HG03342 (cell line): ENCODE measurements at regions not wholly inside any gene's neighbourhood (a gene's known extent, or its start where the extent isn't known, plus 50 kb on each side); places are given as distances from the start of the nearest gene placed in this dataset.

Source experiments
- ATAC-seq: cut with Tn5 transposase; IDR thresholded peaks from one replicate; pipeline ENCODE4 v1.9.1; 2021; ENCODE audit warnings: mild to moderate bottlenecking, moderate library complexity; ENCODE audit not compliant: unreplicated experiment

DNA sequence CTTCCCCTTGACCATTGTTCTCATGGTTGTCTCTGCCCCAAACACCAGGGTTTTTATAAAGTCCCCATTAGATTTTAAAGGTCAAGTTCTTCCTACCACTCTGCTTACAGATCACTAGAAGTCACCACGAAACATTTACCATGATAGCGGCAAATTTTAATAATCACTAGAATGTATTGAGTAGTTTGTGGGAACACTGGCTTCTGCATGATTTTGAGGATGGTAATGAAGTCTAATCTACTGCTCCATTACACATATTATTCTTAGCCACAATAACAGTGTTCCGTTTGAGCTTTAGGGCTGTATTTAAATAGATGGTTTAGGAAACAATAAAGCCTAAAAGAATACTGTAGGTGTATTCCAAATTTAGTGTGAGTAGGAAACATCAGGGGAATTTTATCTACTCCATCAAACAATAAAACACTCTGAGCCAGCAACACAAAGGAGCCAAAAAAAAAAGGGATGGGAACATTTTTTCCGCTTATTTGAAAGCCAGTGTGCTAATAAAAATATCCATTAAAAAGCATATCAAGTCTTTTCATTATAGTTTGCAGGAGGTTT, 49.7 kb downstream of the KLF12 start:
- no peak for ATAC-seq

DNA sequence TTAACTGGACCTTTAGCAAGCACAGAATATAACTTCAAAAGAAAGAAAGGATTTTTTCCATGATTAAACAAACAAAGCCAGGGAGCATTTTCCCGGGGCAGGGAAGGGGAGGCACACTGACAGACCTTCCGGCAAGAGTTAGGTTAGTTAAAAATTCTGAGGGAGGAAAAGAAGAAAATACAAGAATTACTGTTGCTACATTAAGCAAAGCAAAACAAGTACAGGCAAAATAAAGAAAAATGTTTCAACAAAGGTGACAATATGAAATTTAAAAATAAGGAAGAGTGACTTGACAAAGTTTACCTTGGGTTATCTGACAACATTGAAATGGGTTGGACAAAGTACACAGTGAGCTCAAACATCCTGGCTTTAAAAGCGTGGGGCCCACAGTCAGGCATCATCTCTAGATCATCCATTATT, 51.5 kb downstream of the KLF12 start:
- no peak for ATAC-seq

GRCh38 chr13:74080762-74081161, 53.4 kb downstream of the KLF12 start:
- no peak for ATAC-seq

- ATAC-seq, result no peak
Measured at GRCh38 chr13:74077792-74078191, 56.4 kb downstream of the KLF12 start.

- no peak for ATAC-seq
Measured at GRCh38 chr13:74077375-74077774, 56.8 kb downstream of the KLF12 start.

- ATAC-seq, result no peak
Measured at GRCh38 chr13:74074723-74075122, 59.5 kb downstream of the KLF12 start.

DNA sequence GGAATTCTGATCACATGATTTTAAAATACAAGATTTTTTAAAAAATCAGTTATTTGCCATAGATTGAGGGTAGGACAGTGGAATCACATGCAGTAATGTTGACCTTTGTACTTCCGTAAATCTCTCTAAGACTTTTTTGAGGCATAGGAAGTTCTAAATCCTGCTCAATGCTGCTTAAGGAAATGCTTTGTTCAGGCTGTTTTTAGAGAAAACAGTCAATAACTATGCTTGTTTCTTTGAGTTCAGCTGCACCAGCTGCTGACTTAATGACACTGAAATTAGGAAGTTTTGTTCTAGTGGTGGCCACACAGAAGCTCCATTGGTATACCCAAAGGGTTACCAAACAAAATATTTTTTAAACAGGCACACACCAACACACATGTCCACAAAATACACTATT, 60.9 kb downstream of the KLF12 start:
- no peak for ATAC-seq

DNA sequence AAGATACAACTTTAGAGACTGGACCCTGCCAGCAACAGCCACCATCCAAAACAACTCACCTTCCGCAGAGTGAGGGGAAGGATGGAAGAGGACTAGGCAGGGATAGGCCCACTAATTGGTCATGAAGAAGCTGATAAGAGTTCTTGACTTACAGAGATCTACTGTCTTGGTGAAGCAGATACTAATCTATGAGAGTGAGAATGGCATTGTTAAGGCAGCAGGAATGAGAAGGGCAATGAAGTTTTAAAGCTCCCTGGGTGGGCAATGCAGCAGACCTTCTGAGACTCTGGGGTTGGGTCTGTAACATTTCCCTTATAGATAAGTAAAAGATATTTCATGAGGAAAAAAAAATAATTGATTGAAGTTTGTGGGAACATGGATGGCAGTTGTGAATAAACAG, 63.7 kb downstream of the KLF12 start:
- ATAC-seq, result no peak

GRCh38 chr13:74070065-74070464, 64.1 kb downstream of the KLF12 start:
- peak; percentile 41 for ATAC-seq

DNA sequence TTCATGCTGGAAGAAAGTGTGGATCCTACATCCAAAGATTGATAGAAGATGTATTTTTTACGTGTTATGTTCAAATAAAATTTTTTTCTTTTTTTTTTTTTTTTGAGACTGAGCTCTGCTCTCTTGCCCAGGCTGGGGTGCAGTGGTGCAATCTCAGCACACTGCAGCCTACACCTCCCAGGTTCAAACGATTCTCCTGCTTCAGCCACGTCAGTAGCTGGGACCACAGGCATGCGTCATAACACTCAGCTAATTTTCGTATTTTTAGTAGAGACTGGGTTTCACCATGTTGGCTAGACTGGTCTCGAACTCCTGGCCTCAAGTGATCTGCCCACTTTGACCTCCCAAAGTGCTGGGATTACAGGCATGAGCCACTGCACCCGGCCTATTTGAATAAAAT, 65.7 kb downstream of the KLF12 start:
- no peak for ATAC-seq

GRCh38 chr13:74067818-74068217, 66.4 kb downstream of the KLF12 start:
- no peak for ATAC-seq

- ATAC-seq, result no peak
Measured at GRCh38 chr13:74066937-74067336, 67.3 kb downstream of the KLF12 start.

DNA sequence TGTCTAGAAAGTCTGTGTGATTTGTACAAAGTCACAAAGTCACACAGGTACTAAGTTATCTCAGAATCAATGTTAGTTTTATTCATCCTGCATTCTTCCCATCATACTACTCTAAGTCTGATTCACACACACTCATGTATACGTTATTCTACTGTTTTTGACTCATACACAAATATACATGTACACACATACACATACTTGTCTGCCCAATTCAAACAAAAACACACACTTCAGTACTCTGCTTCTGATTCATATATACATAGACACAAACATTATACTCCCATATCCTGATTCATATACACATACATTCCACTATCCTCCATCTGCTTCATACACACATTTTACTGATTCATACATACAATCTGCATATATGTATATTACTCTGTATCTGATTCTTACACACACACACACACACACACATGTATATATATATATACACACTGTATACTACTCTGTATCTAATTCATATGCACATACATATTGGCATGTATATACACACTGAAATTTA, 69.3 kb downstream of the KLF12 start:
- no peak for ATAC-seq

DNA sequence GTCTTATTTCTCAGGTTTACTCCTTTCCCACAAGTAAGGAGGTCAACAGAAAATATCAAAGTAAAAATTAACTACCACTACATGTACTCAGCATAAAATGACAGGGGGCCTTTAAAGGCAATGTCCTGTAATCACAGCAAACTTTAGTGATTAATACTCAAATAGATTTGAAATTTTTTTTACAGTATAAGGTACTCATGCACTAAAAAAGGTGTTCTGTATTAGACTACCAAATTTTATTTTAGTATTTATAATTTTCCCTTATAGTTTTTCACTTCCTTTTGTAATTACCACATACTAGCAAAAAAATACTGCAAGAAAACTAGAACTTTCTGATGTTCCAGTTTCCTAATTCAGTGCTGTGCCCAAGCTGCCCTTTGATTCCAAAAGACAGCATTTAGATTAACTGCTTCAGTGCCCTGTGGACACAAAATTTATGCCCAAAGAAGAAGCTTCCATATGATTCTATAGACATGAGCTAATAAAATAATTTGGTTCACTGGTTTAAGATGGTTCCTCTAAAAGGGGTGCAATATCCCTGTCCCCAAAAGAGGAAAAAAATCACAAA, 70.6 kb downstream of the KLF12 start:
- ATAC-seq, result no peak

DNA sequence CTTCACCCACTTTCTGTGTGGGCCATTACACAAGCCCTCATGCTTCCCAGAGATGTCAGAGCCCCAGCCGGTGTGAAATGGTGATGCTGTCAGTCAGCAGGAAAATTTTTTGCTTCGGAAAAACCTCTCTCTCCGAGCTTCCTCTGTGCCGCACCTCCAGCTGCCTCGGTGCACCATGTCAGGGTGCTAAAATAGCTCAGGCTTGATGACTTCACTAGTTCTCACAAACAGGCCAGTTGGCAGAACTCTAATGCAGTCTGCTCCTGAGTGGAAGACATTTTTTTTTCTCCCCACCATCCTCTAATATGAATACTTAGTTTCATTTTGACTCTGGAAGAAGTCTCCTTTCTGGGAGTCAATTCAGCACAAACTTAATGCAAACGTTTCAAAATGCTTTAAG, 71.3 kb downstream of the KLF12 start:
- ATAC-seq, result peak; percentile 79

DNA sequence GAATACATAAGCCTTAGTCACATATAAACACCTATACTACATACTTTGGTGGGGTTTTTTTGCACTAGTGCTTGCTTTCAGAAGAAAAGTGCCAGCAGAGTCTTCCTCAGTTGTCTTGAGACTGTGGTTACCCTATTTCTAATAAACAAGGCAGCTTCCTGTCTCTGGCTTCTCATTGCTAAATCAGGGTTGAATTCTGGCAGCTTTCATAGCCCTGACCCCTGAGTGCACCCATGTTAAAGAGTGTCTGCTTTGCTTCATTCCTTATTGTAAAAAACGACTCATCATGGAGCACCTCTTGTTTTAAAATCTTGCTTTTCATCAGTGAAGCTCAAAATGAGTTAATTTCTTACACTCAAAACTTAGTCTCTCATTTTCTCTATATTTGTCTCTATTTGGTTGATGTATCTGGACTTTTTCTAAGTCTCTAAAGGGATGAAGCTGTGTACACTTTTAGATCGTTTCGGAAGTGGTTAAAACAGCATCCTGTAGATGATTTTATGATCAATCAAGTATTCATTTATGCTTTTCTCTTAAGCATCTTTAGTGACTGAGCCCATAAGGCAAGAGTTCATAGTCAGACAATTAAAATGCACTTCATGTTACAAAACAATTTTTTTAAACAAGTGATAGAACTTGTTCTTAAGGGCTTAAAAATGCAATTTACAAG, 72.1 kb downstream of the KLF12 start:
- peak; percentile 65 for ATAC-seq

DNA sequence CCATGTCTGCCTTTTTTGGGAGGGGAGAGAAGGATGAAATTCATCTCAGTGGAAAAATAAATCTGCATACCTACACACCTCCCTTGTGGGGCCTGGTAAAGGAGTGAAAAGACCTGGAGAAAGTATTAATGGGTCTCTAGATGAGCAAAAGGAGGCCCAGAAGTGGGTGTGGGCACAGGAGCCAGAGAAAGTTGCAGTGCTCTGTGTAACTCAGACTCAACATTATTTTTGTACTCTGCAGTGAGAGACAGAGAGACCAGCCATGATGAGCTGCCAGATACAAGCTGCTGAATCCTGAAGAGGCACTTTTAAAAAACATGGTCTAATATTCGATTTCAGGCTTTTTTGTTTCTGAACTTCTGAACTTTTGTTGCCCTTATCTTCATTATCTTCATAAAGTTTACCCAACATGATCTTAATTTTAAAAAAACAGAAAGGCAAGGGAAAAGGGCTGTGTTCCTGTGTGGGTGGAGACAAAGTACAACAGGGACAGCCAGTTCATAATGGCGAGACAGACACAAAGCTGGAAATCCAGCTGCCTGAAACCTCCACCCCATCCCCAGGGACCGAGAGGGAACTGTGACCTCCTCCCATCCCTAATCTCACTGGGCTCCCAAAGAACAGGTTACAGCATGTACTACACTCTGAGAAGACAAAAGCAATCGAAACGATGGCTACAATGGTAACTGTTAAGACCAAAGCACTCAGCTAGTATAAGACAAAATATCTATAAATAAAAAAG, 77.2 kb downstream of the KLF12 start:
- ATAC-seq, result no peak

- no peak for ATAC-seq
Measured at GRCh38 chr13:74052402-74052928, 81.7 kb downstream of the KLF12 start.

DNA sequence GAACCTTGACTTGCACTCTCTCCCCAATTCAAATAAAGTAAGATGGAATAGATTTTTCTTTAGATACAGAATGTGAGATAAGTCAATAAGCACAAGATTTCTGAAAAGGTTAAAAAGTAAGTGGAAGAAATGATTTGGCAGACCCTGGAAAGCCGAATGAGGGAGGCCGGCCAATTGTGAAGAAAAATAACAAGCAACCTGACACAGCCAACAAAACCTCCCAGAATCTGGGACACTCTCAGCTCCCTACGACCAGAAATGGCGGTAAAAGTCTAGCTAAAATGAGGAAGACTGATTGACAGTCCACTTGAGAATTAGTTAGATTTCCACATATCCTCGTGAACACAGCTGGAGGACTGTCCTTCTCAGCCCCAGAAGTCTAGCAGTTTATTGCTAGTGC, 85.4 kb downstream of the KLF12 start:
- no peak for ATAC-seq

- ATAC-seq, result no peak
Measured at GRCh38 chr13:74047931-74048600, 86.1 kb downstream of the KLF12 start.

DNA sequence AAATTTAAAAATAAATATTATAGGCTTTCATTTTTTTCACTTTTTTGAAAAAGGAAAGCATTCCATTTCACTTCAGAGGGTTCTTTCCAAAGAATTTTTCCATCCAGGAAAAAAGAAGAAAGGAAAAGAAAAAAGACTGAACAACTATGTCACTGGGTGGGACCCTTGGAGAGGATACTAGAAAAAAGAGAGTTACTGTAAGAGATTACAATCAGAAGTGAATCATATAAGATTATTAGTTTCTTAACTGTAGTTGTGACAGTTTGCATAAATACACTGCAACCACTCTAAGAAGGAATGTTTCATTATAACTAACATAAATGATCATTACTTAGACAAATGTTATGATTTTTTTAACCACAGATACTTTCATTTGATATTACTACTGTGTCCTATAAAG, 87.8 kb downstream of the KLF12 start:
- no peak for ATAC-seq
